ENCODE measurements at regions not wholly inside any gene's neighbourhood (a gene's known extent, or its start where the extent isn't known, plus 50 kb on each side); places are given as distances from the start of the nearest gene placed in this dataset.

DNA sequence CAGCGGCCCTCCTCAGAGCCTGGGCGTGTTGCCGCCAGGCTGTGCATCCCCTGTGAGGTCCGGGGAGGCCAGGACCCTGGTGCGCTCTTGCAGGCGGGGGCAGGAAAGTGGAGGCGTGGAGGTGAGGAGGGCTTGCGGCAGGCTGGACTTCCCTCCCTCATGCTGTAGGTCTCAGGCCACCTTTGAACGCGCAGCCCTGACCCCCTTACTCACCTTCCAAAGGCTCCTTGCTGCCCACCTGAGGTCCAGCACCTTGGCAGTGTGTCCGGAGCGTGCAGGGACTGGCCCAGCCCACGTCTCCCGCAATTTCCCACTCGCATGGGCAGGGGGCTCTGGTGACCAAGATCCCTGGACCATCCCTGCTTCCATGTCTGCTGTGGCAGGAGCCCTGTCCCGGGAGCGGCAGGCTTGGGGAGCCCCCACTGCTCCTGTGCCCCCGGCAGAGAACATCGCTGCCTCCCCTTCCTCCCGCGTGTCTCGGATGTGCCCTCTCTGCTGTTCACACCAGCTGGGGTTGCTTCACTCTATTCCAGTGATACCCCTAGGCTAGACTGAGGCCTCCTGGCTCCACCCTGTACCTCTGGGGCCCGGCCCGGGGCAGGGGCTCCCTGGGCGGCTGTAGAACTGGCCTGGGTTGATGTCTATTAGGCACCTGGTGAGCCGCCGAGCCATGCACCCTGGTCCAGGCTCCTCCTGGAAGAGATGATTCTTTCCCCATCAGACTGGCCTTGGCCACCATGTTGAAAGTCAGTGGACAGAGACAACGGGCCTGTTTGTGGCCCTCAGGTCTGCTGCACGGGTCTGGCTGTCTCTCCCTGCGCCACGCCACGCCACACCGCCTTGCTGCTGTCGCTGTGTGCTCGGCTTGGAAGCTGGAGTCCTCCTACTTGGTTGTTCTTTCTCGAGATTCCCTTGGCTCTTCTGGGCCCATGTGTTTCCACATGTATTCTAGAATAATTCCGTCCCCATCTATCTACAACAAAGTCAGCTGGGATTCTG lies 95.4 kb upstream of the ADRA2C start:
- TF ChIP-seq POLR2A (IDR thresholded peaks at IDR 0.05), result no peak
- TF ChIP-seq EP300 (IDR thresholded peaks at IDR 0.05), result no peak
- TF ChIP-seq, protein P1, sequence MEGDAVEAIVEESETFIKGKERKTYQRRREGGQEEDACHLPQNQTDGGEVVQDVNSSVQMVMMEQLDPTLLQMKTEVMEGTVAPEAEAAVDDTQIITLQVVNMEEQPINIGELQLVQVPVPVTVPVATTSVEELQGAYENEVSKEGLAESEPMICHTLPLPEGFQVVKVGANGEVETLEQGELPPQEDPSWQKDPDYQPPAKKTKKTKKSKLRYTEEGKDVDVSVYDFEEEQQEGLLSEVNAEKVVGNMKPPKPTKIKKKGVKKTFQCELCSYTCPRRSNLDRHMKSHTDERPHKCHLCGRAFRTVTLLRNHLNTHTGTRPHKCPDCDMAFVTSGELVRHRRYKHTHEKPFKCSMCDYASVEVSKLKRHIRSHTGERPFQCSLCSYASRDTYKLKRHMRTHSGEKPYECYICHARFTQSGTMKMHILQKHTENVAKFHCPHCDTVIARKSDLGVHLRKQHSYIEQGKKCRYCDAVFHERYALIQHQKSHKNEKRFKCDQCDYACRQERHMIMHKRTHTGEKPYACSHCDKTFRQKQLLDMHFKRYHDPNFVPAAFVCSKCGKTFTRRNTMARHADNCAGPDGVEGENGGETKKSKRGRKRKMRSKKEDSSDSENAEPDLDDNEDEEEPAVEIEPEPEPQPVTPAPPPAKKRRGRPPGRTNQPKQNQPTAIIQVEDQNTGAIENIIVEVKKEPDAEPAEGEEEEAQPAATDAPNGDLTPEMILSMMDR (IDR thresholded peaks at IDR 0.05), result no peak
- TF ChIP-seq POLR2AphosphoS5 (IDR thresholded peaks at IDR 0.05), result no peak
- Histone ChIP-seq H3K4me3 (no peak overlapping the region), H3K27me3 (peaks cover 37% of the 10 kb centered on the region), H3K9me3 (peaks cover 0 to 17% (median 0%) of the 10 kb centered on the region in 3 donors), H3K27ac (no peak overlapping the region), H3K36me3 (no peaks in the 10 kb centered on the region), H3K4me1 (no peaks in the 10 kb centered on the region)
- 95% methylated on average over 13 of the region's 37 CpGs; no CpG with 5 or more reads in 1 of the 2 donors for WGBS, 2 donors (ENCODE audit: low coverage in 1 of 2)
- no peak for ATAC-seq

DNA sequence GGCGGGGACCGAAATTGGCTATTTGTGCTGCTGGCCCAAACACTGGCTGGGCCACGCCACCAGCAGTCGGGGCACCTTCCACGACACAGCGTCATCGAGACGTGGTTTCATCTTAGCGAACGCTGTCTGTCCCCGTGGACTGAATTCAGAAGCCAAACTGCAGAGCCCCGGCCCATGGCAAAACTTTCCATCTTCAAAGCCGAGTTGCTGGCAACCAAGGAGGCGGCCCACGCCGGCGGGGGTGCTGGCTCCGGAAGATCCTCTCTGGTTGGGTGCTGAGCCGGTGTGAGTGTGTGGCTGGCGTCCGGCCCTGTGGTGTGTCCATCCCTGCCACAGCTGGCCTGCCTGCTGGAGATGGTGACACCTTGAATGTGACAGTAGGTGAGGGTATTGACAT lies 96.6 kb upstream of the ADRA2C start:
- TF ChIP-seq POLR2A (IDR thresholded peaks at IDR 0.05) (no peak), POLR2AphosphoS5 (IDR thresholded peaks at IDR 0.05) (no peak), EP300 (IDR thresholded peaks at IDR 0.05) (no peak)
- TF ChIP-seq, protein P1 (IDR thresholded peaks at IDR 0.05), result no peak
- H3K9me3 ChIP-seq, result peaks cover 0 to 17% (median 0%) of the 10 kb centered on the region in 3 donors
- WGBS, 2 donors (ENCODE audit: low coverage in 1 of 2), result 53 to 100% methylated on average over 2 to 3 of the region's 21 CpGs
- no peaks in the 10 kb centered on the region for H3K36me3 ChIP-seq
- H3K27me3 ChIP-seq, result peaks cover 28% of the 10 kb centered on the region
- no peak overlapping the region for H3K27ac ChIP-seq
- ATAC-seq, result no peak
- no peak overlapping the region for H3K4me3 ChIP-seq
- no peaks in the 10 kb centered on the region for H3K4me1 ChIP-seq

DNA sequence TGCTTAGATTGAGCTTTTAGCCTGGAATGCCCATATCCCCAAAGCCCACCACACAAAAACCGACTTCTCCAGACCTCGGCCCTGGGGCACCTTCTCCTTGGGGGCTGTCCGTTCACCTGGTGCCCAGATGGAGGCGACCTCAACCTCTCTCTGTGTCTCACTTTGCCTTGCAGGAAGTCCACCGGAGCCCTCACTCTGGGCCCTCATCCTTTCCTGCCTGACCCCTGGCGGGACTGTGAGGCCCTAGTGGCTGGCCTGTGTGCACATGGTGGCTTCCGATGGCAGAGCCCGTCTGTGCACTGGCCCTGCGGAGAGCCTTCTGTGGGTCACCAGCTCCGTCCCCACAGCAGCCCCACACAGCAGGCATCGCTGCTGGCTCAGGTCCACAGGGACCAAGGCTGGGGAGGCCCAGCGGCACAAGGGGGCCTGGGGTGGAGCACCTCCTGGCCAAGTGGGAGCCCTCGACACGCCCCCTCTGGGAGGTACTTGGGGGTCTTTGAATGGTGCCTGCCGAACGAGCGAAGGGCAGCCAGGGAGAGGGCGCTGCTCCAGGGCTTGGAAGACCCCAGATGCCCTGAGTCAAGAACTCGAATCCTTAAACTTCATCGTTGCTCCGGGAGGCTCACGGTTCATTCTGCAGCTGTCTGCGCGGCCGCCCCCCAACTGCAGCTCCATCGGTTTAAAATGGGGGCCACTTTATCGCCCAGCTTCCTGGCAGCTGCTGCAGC lies 97.2 kb upstream of the ADRA2C start:
- TF ChIP-seq, protein P1 (IDR thresholded peaks at IDR 0.05), result no peak
- no peak for TF ChIP-seq EP300 (IDR thresholded peaks at IDR 0.05)
- TF ChIP-seq POLR2A (IDR thresholded peaks at IDR 0.05), result no peak
- TF ChIP-seq POLR2AphosphoS5 (IDR thresholded peaks at IDR 0.05), result no peak
- peaks cover 0 to 17% (median 0%) of the 10 kb centered on the region in 3 donors for H3K9me3 ChIP-seq
- no peak for ATAC-seq
- H3K27ac ChIP-seq, result no peak overlapping the region
- H3K4me1 ChIP-seq, result no peaks in the 10 kb centered on the region
- WGBS, 2 donors (ENCODE audit: low coverage in 1 of 2), result 88 to 100% methylated on average over 2 to 14 of the region's 27 CpGs
- H3K4me3 ChIP-seq, result no peak overlapping the region
- no peaks in the 10 kb centered on the region for H3K36me3 ChIP-seq
- H3K27me3 ChIP-seq, result peaks cover 25% of the 10 kb centered on the region

DNA sequence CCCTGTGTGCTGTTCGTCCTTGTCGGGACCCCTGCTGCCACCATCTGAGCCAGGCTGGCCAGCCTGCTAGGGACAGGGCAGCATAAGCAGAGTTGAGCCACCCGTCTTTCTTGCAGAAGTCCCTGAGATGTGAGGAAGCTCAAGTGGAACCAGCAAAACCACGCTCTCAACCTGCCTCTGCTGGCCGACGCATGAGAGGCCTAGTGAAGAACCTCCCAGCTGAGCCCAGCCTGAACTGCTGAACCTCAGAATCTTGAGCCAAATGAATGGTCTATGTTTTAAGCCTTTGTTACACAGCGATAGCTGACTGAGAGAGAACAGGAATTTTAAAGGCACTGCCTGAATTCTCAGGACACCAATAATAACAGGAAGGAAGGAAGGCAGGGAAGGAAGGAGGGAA lies 98.9 kb upstream of the ADRA2C start:
- peaks cover 0 to 17% (median 0%) of the 10 kb centered on the region in 3 donors for H3K9me3 ChIP-seq
- H3K27me3 ChIP-seq, result peaks cover 25% of the 10 kb centered on the region
- H3K4me1 ChIP-seq, result no peaks in the 10 kb centered on the region
- 74% methylated on average over 6 of the region's 7 CpGs; no CpG with 5 or more reads in 1 of the 2 donors for WGBS, 2 donors (ENCODE audit: low coverage in 1 of 2)
- no peak for ATAC-seq
- TF ChIP-seq POLR2A (IDR thresholded peaks at IDR 0.05), result no peak
- TF ChIP-seq, protein P1 (IDR thresholded peaks at IDR 0.05), result no peak
- TF ChIP-seq EP300 (IDR thresholded peaks at IDR 0.05), result no peak
- no peak for TF ChIP-seq POLR2AphosphoS5 (IDR thresholded peaks at IDR 0.05)
- H3K4me3 ChIP-seq, result no peak overlapping the region
- no peaks in the 10 kb centered on the region for H3K36me3 ChIP-seq
- no peak overlapping the region for H3K27ac ChIP-seq

Data from gastroesophageal sphincter (tissue), 4 donors.